H9 (cell line): ENCODE measurements at regions not wholly inside any gene's neighbourhood (a gene's known extent, or its start where the extent isn't known, plus 50 kb on each side); places are given as distances from the start of the nearest gene placed in this dataset.

ENCODE experiments used
- DNase-seq: peaks from one replicate; pipeline ENCODE4 v3.0.0-alpha.2; 2017
- H2AFZ ChIP-seq: one replicate; pipeline ENCODE4 v1.6.1; 2013; ENCODE audit warnings: mild to moderate bottlenecking, low read length, control low read depth, moderate library complexity
- H2AK5ac ChIP-seq: 2 replicates; pipeline ENCODE4 v1.6.1; 2013; ENCODE audit warnings: low read length, control low read depth, mixed read lengths; ENCODE audit not compliant: insufficient read length
- H2BK120ac ChIP-seq: one replicate; pipeline ENCODE4 v1.6.1; 2013; ENCODE audit warnings: low read depth, mild to moderate bottlenecking, low read length, control low read depth, inconsistent platforms; ENCODE audit not compliant: poor library complexity, severe bottlenecking
- H2BK12ac ChIP-seq: 2 replicates; pipeline ENCODE4 v1.6.1; 2013; ENCODE audit warnings: low read length, control low read depth, mixed read lengths, low read depth; ENCODE audit not compliant: insufficient read length
- H2BK15ac ChIP-seq: 2 replicates; pipeline ENCODE4 v1.6.1; 2013; ENCODE audit warnings: low read depth, low read length, control low read depth
- H2BK20ac ChIP-seq: one replicate; pipeline ENCODE4 v1.6.1; 2013; ENCODE audit warnings: low read depth, mild to moderate bottlenecking, low read length, control low read depth, inconsistent platforms; ENCODE audit not compliant: poor library complexity, severe bottlenecking
- H2BK5ac ChIP-seq: 2 replicates; pipeline ENCODE4 v1.6.1; 2013; ENCODE audit warnings: low read length, control low read depth, mixed read lengths; ENCODE audit not compliant: insufficient read length
- H3K14ac ChIP-seq: 2 replicates; pipeline ENCODE4 v1.6.1; 2013; ENCODE audit warnings: low read length, control low read depth; ENCODE audit not compliant: insufficient read depth
- H3K18ac ChIP-seq: 2 replicates; pipeline ENCODE4 v1.6.1; 2013; ENCODE audit warnings: low read depth, mild to moderate bottlenecking, mixed read lengths, low read length, control low read depth; ENCODE audit not compliant: insufficient read length
- H3K23ac ChIP-seq: 2 replicates; pipeline ENCODE4 v1.6.1; 2013; ENCODE audit warnings: low read length, control low read depth, mixed read lengths, low read depth; ENCODE audit not compliant: insufficient read length
- H3K23me2 ChIP-seq: 2 replicates; pipeline ENCODE4 v1.6.1; 2013; ENCODE audit warnings: low read depth, mild to moderate bottlenecking, mixed read lengths, low read length, control low read depth; ENCODE audit not compliant: insufficient read length, poor library complexity, severe bottlenecking
- H3K27ac ChIP-seq: 2 replicates; pipeline ENCODE4 v1.5.1; 2013; ENCODE audit warnings: low read length, control low read depth, mixed read lengths, low read depth; ENCODE audit not compliant: insufficient read length
- H3K27me3 ChIP-seq: 2 replicates; pipeline ENCODE4 v1.6.1; 2013; ENCODE audit warnings: low read length, control low read depth, inconsistent platforms; ENCODE audit not compliant: insufficient read depth
- H3K4ac ChIP-seq: 2 replicates; pipeline ENCODE4 v1.6.1; 2013; ENCODE audit warnings: low read depth, mild to moderate bottlenecking, control low read depth, inconsistent platforms, low read length, moderate library complexity
- H3K4me1 ChIP-seq: 2 replicates; pipeline ENCODE4 v1.6.1; 2013; ENCODE audit warnings: low read length, control low read depth, inconsistent platforms; ENCODE audit not compliant: insufficient read depth
- H3K4me2 ChIP-seq: 2 replicates; pipeline ENCODE4 v1.6.1; 2013; ENCODE audit warnings: low read length, control low read depth, mixed read lengths; ENCODE audit not compliant: insufficient read length, insufficient read depth
- H3K56ac ChIP-seq: 2 replicates; pipeline ENCODE4 v1.6.1; 2013; ENCODE audit warnings: low read depth, mild to moderate bottlenecking, mixed read lengths, low read length, control low read depth; ENCODE audit not compliant: insufficient read length
- H3K79me1 ChIP-seq: 2 replicates; pipeline ENCODE4 v1.6.1; 2013; ENCODE audit warnings: low read depth, mild to moderate bottlenecking, moderate library complexity, low read length, control low read depth, inconsistent platforms; ENCODE audit not compliant: insufficient read depth, poor library complexity, severe bottlenecking
- H3K79me2 ChIP-seq: 2 replicates; pipeline ENCODE4 v1.6.1; 2013; ENCODE audit warnings: low read length, control low read depth, inconsistent platforms; ENCODE audit not compliant: insufficient read depth
- H3K9ac ChIP-seq: 2 replicates; pipeline ENCODE4 v1.6.1; 2013; ENCODE audit warnings: low read length, control low read depth, mixed read lengths; ENCODE audit not compliant: insufficient read length; ENCODE audit errors: extremely low read depth
- H3K9me3 ChIP-seq: one replicate; pipeline ENCODE4 v1.6.1; 2013; ENCODE audit warnings: low read depth, low read length, inconsistent platforms; ENCODE audit not compliant: control insufficient read depth
- H3T11ph ChIP-seq: one replicate; pipeline ENCODE4 v1.6.1; 2013; ENCODE audit warnings: mild to moderate bottlenecking, low read length, control low read depth, inconsistent platforms
- H4K20me1 ChIP-seq: one replicate; pipeline ENCODE4 v1.6.1; 2013; ENCODE audit not compliant: control insufficient read depth, insufficient read length, insufficient read depth
- H4K5ac ChIP-seq: 2 replicates; pipeline ENCODE4 v1.6.1; 2013; ENCODE audit warnings: low read depth, mild to moderate bottlenecking, mixed read lengths, low read length, control low read depth; ENCODE audit not compliant: insufficient read length
- H4K8ac ChIP-seq: replicated peaks from 2 replicates; pipeline ENCODE4 v1.6.1; 2013; ENCODE audit warnings: low read length, control low read depth, mixed read lengths, low read depth; ENCODE audit not compliant: insufficient read length
- H4K91ac ChIP-seq: 2 replicates; pipeline ENCODE4 v1.6.1; 2013; ENCODE audit warnings: low read depth, mild to moderate bottlenecking, moderate library complexity, mixed read lengths, low read length, control low read depth; ENCODE audit not compliant: insufficient read length
- H3K27ac Mint-ChIP-seq, 3 experiments: 2 replicates in 2 of 3; 3 replicates in 1 of 3; pipeline ENCODE4 v1.8.0; 2020 to 2021; ENCODE audit warnings: mixed read lengths in 3 of 3, mild to moderate bottlenecking in 1 of 3, moderate library complexity in 1 of 3
- H3K27me3 Mint-ChIP-seq: 2 replicates; pipeline ENCODE4 v1.8.0; 2021; ENCODE audit warnings: low read depth, mild to moderate bottlenecking, moderate library complexity, mixed read lengths
- H3K36me3 Mint-ChIP-seq, 3 experiments: 2 replicates in 2 of 3; 3 replicates in 1 of 3; pipeline ENCODE4 v1.8.0; 2020 to 2021; ENCODE audit warnings: low read depth in 3 of 3, mixed read lengths in 3 of 3; ENCODE audit not compliant: insufficient read depth in 1 of 3
- H3K4me1 Mint-ChIP-seq, 2 experiments: 2 replicates each; pipeline ENCODE4 v1.8.0; 2020; ENCODE audit warnings: mixed read lengths in 2 of 2
- H3K4me3 Mint-ChIP-seq, 2 experiments: 2 replicates in 1 of 2; 3 replicates in 1 of 2; pipeline ENCODE4 v1.8.0; 2020 to 2021; ENCODE audit warnings: mild to moderate bottlenecking in 2 of 2, mixed read lengths in 2 of 2, moderate library complexity in 1 of 2
- H3K9me3 Mint-ChIP-seq, 2 experiments: 2 replicates in 1 of 2; 3 replicates in 1 of 2; pipeline ENCODE4 v1.8.0; 2020; ENCODE audit warnings: mild to moderate bottlenecking in 2 of 2, mixed read lengths in 2 of 2, moderate library complexity in 1 of 2
- WGBS: extraction: QIAGEN DNeasy Blood & Tissue Kit; methylation state at CpG from one replicate; pipeline ENCODE4 v1.1.7; 2013; ENCODE audit warnings: missing lambda C conversion rate, low lambda C conversion rate, mixed read lengths; ENCODE audit not compliant: insufficient read length; ENCODE audit errors: extremely low coverage; 5-methylcytosine and 5-hydroxymethylcytosine counted together
- TF ChIP-seq, protein P1 (sequence below): fragments of 200-600 bp; sonication (generic); conservative IDR thresholded peaks from 3 replicates; pipeline ENCODE4 v1.8.0; 2021; ENCODE audit warnings: antibody characterized with exemption, mild to moderate bottlenecking

DNA sequence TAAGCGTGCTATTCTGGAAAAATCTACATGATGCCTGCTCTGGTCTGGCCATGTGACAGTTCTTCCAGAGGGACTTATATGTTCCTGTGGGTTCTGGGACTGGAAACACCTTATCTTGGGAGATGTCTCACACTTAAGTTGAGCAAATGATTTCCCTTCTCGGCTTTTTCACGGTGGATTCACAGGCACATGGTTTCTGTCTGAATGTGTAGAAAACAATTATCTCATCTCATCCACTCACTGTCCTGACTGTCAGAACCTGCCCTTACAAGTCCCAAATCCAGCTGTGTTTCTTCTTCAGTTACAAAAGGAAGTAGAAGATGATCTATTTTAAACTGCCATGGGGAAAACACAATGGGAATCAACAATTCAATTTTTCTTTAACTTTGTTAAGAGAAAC lies 184.0 kb downstream of the SYK start:
- Mint-ChIP-seq H3K27me3 (no peaks in the 10 kb centered on the region), H3K27ac (no peak overlapping the region), H3K4me1 (peaks cover 4 to 6% of the 10 kb centered on the region in 2 experiments), H3K9me3 (peaks cover 0 to 4% of the 10 kb centered on the region in 2 experiments; a peak in 1 of 5 replicates), H3K36me3 (no peaks in the 10 kb centered on the region), H3K4me3 (no peak overlapping the region)
- H3K79me2 ChIP-seq = no peaks in the 10 kb centered on the region
- no peak overlapping the region for H2BK20ac ChIP-seq
- H3K27ac ChIP-seq = no peak overlapping the region
- H3K79me1 ChIP-seq = no peaks in the 10 kb centered on the region
- H2BK12ac ChIP-seq = no peak overlapping the region
- H3K4me2 ChIP-seq = no peak overlapping the region
- WGBS = no CpG with 5 or more reads among the region's 3 CpGs
- no peaks in the 10 kb centered on the region for H3K27me3 ChIP-seq
- no peak overlapping the region for H3K9ac ChIP-seq
- no peak overlapping the region for H3K56ac ChIP-seq
- H2AK5ac ChIP-seq = no peak overlapping the region
- no peak overlapping the region for H2BK5ac ChIP-seq
- H2AFZ ChIP-seq = no peak overlapping the region
- TF ChIP-seq, protein P1, sequence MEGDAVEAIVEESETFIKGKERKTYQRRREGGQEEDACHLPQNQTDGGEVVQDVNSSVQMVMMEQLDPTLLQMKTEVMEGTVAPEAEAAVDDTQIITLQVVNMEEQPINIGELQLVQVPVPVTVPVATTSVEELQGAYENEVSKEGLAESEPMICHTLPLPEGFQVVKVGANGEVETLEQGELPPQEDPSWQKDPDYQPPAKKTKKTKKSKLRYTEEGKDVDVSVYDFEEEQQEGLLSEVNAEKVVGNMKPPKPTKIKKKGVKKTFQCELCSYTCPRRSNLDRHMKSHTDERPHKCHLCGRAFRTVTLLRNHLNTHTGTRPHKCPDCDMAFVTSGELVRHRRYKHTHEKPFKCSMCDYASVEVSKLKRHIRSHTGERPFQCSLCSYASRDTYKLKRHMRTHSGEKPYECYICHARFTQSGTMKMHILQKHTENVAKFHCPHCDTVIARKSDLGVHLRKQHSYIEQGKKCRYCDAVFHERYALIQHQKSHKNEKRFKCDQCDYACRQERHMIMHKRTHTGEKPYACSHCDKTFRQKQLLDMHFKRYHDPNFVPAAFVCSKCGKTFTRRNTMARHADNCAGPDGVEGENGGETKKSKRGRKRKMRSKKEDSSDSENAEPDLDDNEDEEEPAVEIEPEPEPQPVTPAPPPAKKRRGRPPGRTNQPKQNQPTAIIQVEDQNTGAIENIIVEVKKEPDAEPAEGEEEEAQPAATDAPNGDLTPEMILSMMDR = no peak
- H2BK15ac ChIP-seq = no peak overlapping the region
- no peaks in the 10 kb centered on the region for H3K23me2 ChIP-seq
- H3K18ac ChIP-seq = no peak overlapping the region
- H3K4ac ChIP-seq = no peak overlapping the region
- no peaks in the 10 kb centered on the region for H4K20me1 ChIP-seq
- H3K9me3 ChIP-seq = no peaks in the 10 kb centered on the region
- H4K8ac ChIP-seq = no peak overlapping the region
- no peak overlapping the region for H2BK120ac ChIP-seq
- H3K4me1 ChIP-seq = no peaks in the 10 kb centered on the region
- H3K23ac ChIP-seq = no peak overlapping the region
- DNase-seq = no peak
- H4K91ac ChIP-seq = no peak overlapping the region
- H3T11ph ChIP-seq = no peak overlapping the region
- no peak overlapping the region for H4K5ac ChIP-seq
- no peak overlapping the region for H3K14ac ChIP-seq
